HFFc6 (cell line): ENCODE measurements at regions not wholly inside any gene's neighbourhood (a gene's known extent, or its start where the extent isn't known, plus 50 kb on each side); places are given as distances from the start of the nearest gene placed in this dataset.
A peak's percentile ranks its signal among the peaks of the same experiment; 100 is the strongest.

ENCODE experiments used
- DNase-seq: peaks from one replicate; pipeline ENCODE4 v3.0.0-alpha.2; 2018
- H3K27ac Mint-ChIP-seq: 2 replicates; pipeline ENCODE4 v1.8.0; 2020; ENCODE audit warnings: mild to moderate bottlenecking, mixed read lengths
- H3K27me3 Mint-ChIP-seq: 2 replicates; pipeline ENCODE4 v1.8.0; 2021; ENCODE audit warnings: mild to moderate bottlenecking, moderate library complexity, mixed read lengths; ENCODE audit not compliant: insufficient read depth
- H3K36me3 Mint-ChIP-seq: 2 replicates; pipeline ENCODE4 v1.8.0; 2021; ENCODE audit warnings: low read depth, mixed read lengths
- H3K4me1 Mint-ChIP-seq: 2 replicates; pipeline ENCODE4 v1.8.0; 2020; ENCODE audit warnings: low read depth, mixed read lengths
- H3K4me3 Mint-ChIP-seq: 2 replicates; pipeline ENCODE4 v1.8.0; 2020; ENCODE audit warnings: mild to moderate bottlenecking, moderate library complexity, mixed read lengths
- H3K9me3 Mint-ChIP-seq: 2 replicates; pipeline ENCODE4 v1.8.0; 2020; ENCODE audit warnings: mild to moderate bottlenecking, mixed read lengths
- CTCF ChIP-seq: fragments of 200-600 bp; sonication (generic); IDR thresholded peaks from 2 replicates; pipeline ENCODE4 v1.5.0; 2021; ENCODE audit warnings: antibody characterized with exemption, mild to moderate bottlenecking

GRCh38 chr14:26265170-26265685, 332.6 kb downstream of the NOVA1 start:
- DNase-seq, result no peak
- Mint-ChIP-seq H3K27me3 (no peaks in the 10 kb centered on the region; the same call in 1 of the 2 replicates), H3K4me1 (no peaks in the 10 kb centered on the region), H3K9me3 (peaks cover 27% of the 10 kb centered on the region), H3K27ac (no peak overlapping the region), H3K4me3 (no peak overlapping the region), H3K36me3 (no peaks in the 10 kb centered on the region)
- TF ChIP-seq CTCF, result no peak

GRCh38 chr14:26261368-26262122, 336.3 kb downstream of the NOVA1 start:
- DNase-seq, result no peak
- TF ChIP-seq CTCF, result no peak
- H3K27ac Mint-ChIP-seq, result no peak overlapping the region
- H3K9me3 Mint-ChIP-seq, result peaks cover 25% of the 10 kb centered on the region
- no peaks in the 10 kb centered on the region for H3K4me1 Mint-ChIP-seq
- H3K4me3 Mint-ChIP-seq, result no peak overlapping the region
- H3K27me3 Mint-ChIP-seq, result no peaks in the 10 kb centered on the region; the same call in 1 of the 2 replicates
- no peaks in the 10 kb centered on the region for H3K36me3 Mint-ChIP-seq

GRCh38 chr14:26255213-26255612, 342.6 kb downstream of the NOVA1 start:
- peak; percentile 0 for DNase-seq
- Mint-ChIP-seq H3K4me3 (no peak overlapping the region), H3K36me3 (no peaks in the 10 kb centered on the region), H3K9me3 (peaks cover 37% of the 10 kb centered on the region), H3K4me1 (no peaks in the 10 kb centered on the region), H3K27me3 (no peaks in the 10 kb centered on the region; the same call in 1 of the 2 replicates), H3K27ac (no peak overlapping the region)
- TF ChIP-seq CTCF, result peak; percentile 28; the same call in 1 of the 2 replicates

GRCh38 chr14:26252176-26252575, 345.7 kb downstream of the NOVA1 start:
- Mint-ChIP-seq H3K4me3 (no peak overlapping the region), H3K36me3 (no peaks in the 10 kb centered on the region), H3K27ac (no peak overlapping the region), H3K27me3 (no peaks in the 10 kb centered on the region; the same call in 1 of the 2 replicates), H3K9me3 (peaks cover 43% of the 10 kb centered on the region), H3K4me1 (no peaks in the 10 kb centered on the region)
- TF ChIP-seq CTCF, result no peak
- no peak for DNase-seq

GRCh38 chr14:26233118-26233517, 364.7 kb downstream of the NOVA1 start:
- TF ChIP-seq CTCF, result no peak
- Mint-ChIP-seq H3K4me1 (no peaks in the 10 kb centered on the region), H3K4me3 (no peak overlapping the region), H3K27ac (no peak overlapping the region), H3K27me3 (no peaks in the 10 kb centered on the region; the same call in 1 of the 2 replicates), H3K36me3 (no peaks in the 10 kb centered on the region), H3K9me3 (peaks cover 15% of the 10 kb centered on the region; the same call in 1 of the 2 replicates)
- no peak for DNase-seq
